HCT116 (cell line): ENCODE measurements at regions not wholly inside any gene's neighbourhood (a gene's known extent, or its start where the extent isn't known, plus 50 kb on each side); places are given as distances from the start of the nearest gene placed in this dataset.

Experiments used
- ATAC-seq: fragments of 200-7000 bp; cut with Tn5 transposase; 2 replicates; pipeline ENCODE4 v1.9.1; 2020; ENCODE audit warnings: mild to moderate bottlenecking, moderate library complexity
- BruUV-seq: library from RNA; stranded (reverse); fragments of 400-500 nt; replicated peaks from 2 replicates; lab custom pipeline; 2021; lab: Mats Ljungman, UMichigan
- CTCF ChIA-PET: fragments of 300-600 bp; sonication (Branson Sonifier 250); formaldehyde crosslinking; loops from one replicate; lab custom pipeline; 2021; ENCODE audit warnings: antibody characterized with exemption; lab: Charles Lee
- POLR2A ChIA-PET: fragments of 300-600, 350-600 bp; sonication (Branson Sonifier 250); formaldehyde crosslinking; loops from one replicate; lab custom pipeline; 2021; ENCODE audit warnings: antibody characterized with exemption; lab: Charles Lee
- RAD21 ChIA-PET, 2 experiments: fragments of 300-600 bp; sonication (Branson Sonifier 250); formaldehyde crosslinking; loops; one replicate each; lab custom pipeline; 2023; ENCODE audit warnings: low total read pairs in 2 of 2; ENCODE audit not compliant: uncharacterized antibody in 2 of 2, unreplicated experiment in 2 of 2, low non-redundant PET in 1 of 2; lab: Charles Lee
- DNase-seq: peaks from one replicate; pipeline ENCODE4 v3.0.0-alpha.2; 2010; ENCODE audit warnings: low read depth, low spot score
- H2AFZ ChIP-seq: fragments of 200-600 bp; shearing (Covaris generic), sonication (generic); 2 replicates; pipeline ENCODE4 v1.6.1; 2017; ENCODE audit warnings: low read depth, mixed run types, mixed read lengths, antibody characterized with exemption, low read length; ENCODE audit not compliant: poor library complexity, severe bottlenecking
- H3K27ac ChIP-seq: 2 replicates; pipeline ENCODE4 v1.5.1; 2012; ENCODE audit warnings: low read depth, low read length
- H3K27me3 ChIP-seq: fragments of 200-600 bp; sonication (generic); 2 replicates; pipeline ENCODE4 v1.6.1; 2016; ENCODE audit warnings: mixed run types, low read length, mixed read lengths; ENCODE audit not compliant: insufficient read depth
- H3K36me3 ChIP-seq, 2 experiments: fragments of 200-500 bp in 1 of 2; fragments of 200-600 bp in 1 of 2; sonication (Bioruptor generic) in 1 of 2; sonication (generic) in 1 of 2; 2 replicates each; pipeline versions ENCODE4 v1.5.1 to v1.6.1; 2014 to 2016; ENCODE audit warnings: low read length in 2 of 2, inconsistent platforms in 1 of 2, mixed read lengths in 1 of 2, mixed run types in 1 of 2; ENCODE audit not compliant: insufficient read depth in 2 of 2, control insufficient read depth in 1 of 2
- H3K4me1 ChIP-seq, 2 experiments: fragments of 200-600 bp in 1 of 2; sonication (generic) in 1 of 2; 2 replicates each; pipeline versions ENCODE4 v1.5.1 to v1.6.1; 2012 to 2017; ENCODE audit warnings: low read length in 2 of 2, inconsistent platforms in 1 of 2, mild to moderate bottlenecking in 1 of 2, mixed read lengths in 1 of 2, mixed run types in 1 of 2, moderate library complexity in 1 of 2; ENCODE audit not compliant: insufficient read depth in 2 of 2, control insufficient read depth in 1 of 2
- H3K4me2 ChIP-seq: fragments of 200-600 bp; sonication (generic); 2 replicates; pipeline ENCODE4 v1.6.1; 2017; ENCODE audit warnings: mixed run types, low read length, mixed read lengths
- H3K4me3 ChIP-seq, 2 experiments: fragments of 200-600 bp in 1 of 2; sonication (generic) in 1 of 2; replicated peaks in 1 of 2; 2 replicates each; pipeline ENCODE4 v1.5.1; 2011 to 2016; ENCODE audit warnings: low read length in 2 of 2, control low read depth in 1 of 2, low read depth in 1 of 2, mild to moderate bottlenecking in 1 of 2, mixed read lengths in 1 of 2, mixed run types in 1 of 2
- H3K79me2 ChIP-seq: fragments of 200-600 bp; sonication (generic); 2 replicates; pipeline ENCODE4 v1.6.1; 2017; ENCODE audit warnings: mild to moderate bottlenecking, mixed run types, low read length, moderate library complexity, mixed read lengths; ENCODE audit not compliant: insufficient read depth
- H3K9ac ChIP-seq: fragments of 200-600 bp; sonication (generic); 2 replicates; pipeline ENCODE4 v1.6.1; 2016; ENCODE audit warnings: low read length, mixed read lengths
- H3K9me2 ChIP-seq: fragments of 200-600 bp; sonication (generic), shearing (Covaris generic); 2 replicates; pipeline ENCODE4 v1.6.1; 2017; ENCODE audit warnings: mixed run types, mild to moderate bottlenecking, moderate library complexity; ENCODE audit not compliant: insufficient read depth
- H3K9me3 ChIP-seq, 2 experiments: fragments of 200-500 bp in 1 of 2; fragments of 200-600 bp in 1 of 2; sonication (Bioruptor generic) in 1 of 2; sonication (generic) in 1 of 2; 2 replicates each; pipeline ENCODE4 v1.6.1; 2014 to 2017; ENCODE audit warnings: low read length in 2 of 2, mixed read lengths in 2 of 2, inconsistent platforms in 1 of 2, low read depth in 1 of 2, mild to moderate bottlenecking in 1 of 2, mixed run types in 1 of 2, moderate library complexity in 1 of 2; ENCODE audit not compliant: control insufficient read depth in 1 of 2, insufficient read depth in 1 of 2
- H4K20me1 ChIP-seq: fragments of 200-600 bp; sonication (generic), shearing (Covaris generic); 2 replicates; pipeline ENCODE4 v1.6.1; 2017; ENCODE audit warnings: mixed run types, mild to moderate bottlenecking, moderate library complexity; ENCODE audit not compliant: insufficient read depth
- ATF3 ChIP-seq: IDR thresholded peaks from 2 replicates; pipeline ENCODE4 v1.6.1; 2012
- CBX3 ChIP-seq: IDR thresholded peaks from 2 replicates; pipeline ENCODE4 v1.6.1; 2012; ENCODE audit warnings: low read depth
- CEBPB ChIP-seq: IDR thresholded peaks from 2 replicates; pipeline ENCODE4 v1.6.1; 2012; ENCODE audit warnings: low read depth
- CTCF ChIP-seq, 3 experiments: fragments of 200-600 bp in 1 of 3; sonication (generic) in 1 of 3; IDR thresholded peaks in 2 of 3; conservative IDR thresholded peaks in 1 of 3; 2 replicates each; pipeline ENCODE4 v1.5.1; 2012 to 2017; ENCODE audit warnings: low read depth in 2 of 3, low read length in 2 of 3, antibody characterized with exemption in 1 of 3, borderline replicate concordance in 1 of 3, control low read depth in 1 of 3, mild to moderate bottlenecking in 1 of 3, mixed read lengths in 1 of 3, mixed run types in 1 of 3, moderate library complexity in 1 of 3; ENCODE audit not compliant: insufficient read depth in 1 of 3
- EGR1 ChIP-seq: IDR thresholded peaks from 2 replicates; pipeline ENCODE4 v1.6.1; 2012; ENCODE audit warnings: low read depth
- EZH2 ChIP-seq: fragments of 200-600 bp; sonication (generic); IDR thresholded peaks from 2 replicates; pipeline ENCODE4 v1.6.1; 2017; ENCODE audit warnings: antibody characterized with exemption, mixed run types
- FOSL1 ChIP-seq: IDR thresholded peaks from 2 replicates; pipeline ENCODE4 v1.6.1; 2012; ENCODE audit warnings: low read depth
- JUND ChIP-seq: IDR thresholded peaks from 2 replicates; pipeline ENCODE4 v1.6.1; 2012
- POLR2A ChIP-seq: IDR thresholded peaks from 2 replicates; pipeline ENCODE4 v1.7.0; 2011; ENCODE audit warnings: borderline replicate concordance; ENCODE audit not compliant: insufficient read depth, insufficient read length; ENCODE audit errors: extremely low read depth
- RAD21 ChIP-seq: IDR thresholded peaks from 2 replicates; pipeline ENCODE4 v1.6.1; 2012; ENCODE audit warnings: low read depth, mild to moderate bottlenecking
- REST ChIP-seq: IDR thresholded peaks from 2 replicates; pipeline ENCODE4 v1.6.1; 2012; ENCODE audit warnings: low read depth
- SIN3A ChIP-seq: IDR thresholded peaks from 2 replicates; pipeline ENCODE4 v1.6.1; 2012; ENCODE audit warnings: low read depth
- SP1 ChIP-seq: IDR thresholded peaks from 2 replicates; pipeline ENCODE4 v1.6.1; 2012; ENCODE audit warnings: low read depth
- TCF7L2 ChIP-seq: IDR thresholded peaks from 2 replicates; pipeline ENCODE4 v1.7.0; 2011; ENCODE audit warnings: borderline replicate concordance, inconsistent platforms; ENCODE audit not compliant: insufficient read depth, insufficient read length; ENCODE audit errors: extremely low read depth
- YY1 ChIP-seq: IDR thresholded peaks from 2 replicates; pipeline ENCODE4 v1.6.1; 2011; ENCODE audit warnings: low read length, low read depth, moderate library complexity, mild to moderate bottlenecking; ENCODE audit not compliant: insufficient replicate concordance; ENCODE audit errors: extremely low read depth
- ZBTB33 ChIP-seq: IDR thresholded peaks from 2 replicates; pipeline ENCODE4 v1.6.1; 2011; ENCODE audit warnings: mild to moderate bottlenecking, low read length, moderate library complexity; ENCODE audit not compliant: insufficient replicate concordance; ENCODE audit errors: extremely low read depth
- ZFX ChIP-seq: fragments of 450-650 bp; IDR thresholded peaks from 2 replicates; pipeline ENCODE4 v1.6.1; 2017
- ZNF274 ChIP-seq: fragments of 200-500 bp; sonication (Bioruptor generic); IDR thresholded peaks from 2 replicates; pipeline ENCODE4 v1.6.1; 2014; ENCODE audit warnings: mild to moderate bottlenecking, low read depth, low read length, inconsistent platforms
- intact Hi-C: fragments of 100-400 bp; cut with micrococcal nuclease; formaldehyde crosslinking; loops from 2 replicates; pipeline ENCODE4 v1.10.0; 2022

- H3K9me3 ChIP-seq = no peaks in the 10 kb centered on the region
- H3K27me3 ChIP-seq = no peaks in the 10 kb centered on the region
- H3K79me2 ChIP-seq = no peaks in the 10 kb centered on the region
- no peak overlapping the region for H3K9ac ChIP-seq
- H3K36me3 ChIP-seq = no peaks in the 10 kb centered on the region
- ChIA-PET POLR2A (no interaction called here), RAD21 (no interaction called here), CTCF (no interaction called here)
- H3K4me3 ChIP-seq = no peak overlapping the region
- H2AFZ ChIP-seq = no peak overlapping the region
- no TSS peak for BruUV-seq
- TF ChIP-seq CBX3 (no peak), RAD21 (no peak), ZFX (no peak), CEBPB (no peak), EGR1 (no peak), REST (no peak), ATF3 (no peak), FOSL1 (no peak), SIN3A (no peak), POLR2A (no peak), SP1 (no peak), ZBTB33 (no peak), TCF7L2 (no peak), YY1 (no peak), CTCF (IDR thresholded peaks at IDR 0.05 in 2 of 3, conservative IDR thresholded peaks at IDR 0.05 in 1 of 3; ENCODE audit: borderline replicate concordance in 1 of 3, insufficient read depth in 1 of 3, low read depth in 2 of 3, low read length in 2 of 3) (no peak), JUND (no peak), ZNF274 (no peak), EZH2 (no peak)
- H3K27ac ChIP-seq = no peak overlapping the region
- intact Hi-C loops = loop anchor here (10.0 kb wide), 1 partner anchor 1160 kb away; no protein-coding TSS in a partner anchor
- H3K9me2 ChIP-seq = no peaks in the 10 kb centered on the region; the same call in 1 of the 2 replicates
- DNase-seq (no peak), ATAC-seq (no peak)
- H3K4me1 ChIP-seq = no peaks in the 10 kb centered on the region
- no peaks in the 10 kb centered on the region; the same call in 1 of the 2 replicates for H4K20me1 ChIP-seq
- H3K4me2 ChIP-seq = no peak overlapping the region
Observed at GRCh38 chr18:37634516-37634915, 68.9 kb upstream of the CELF4 start.
